ENCODE measurements at regions not wholly inside any gene's neighbourhood (a gene's known extent, or its start where the extent isn't known, plus 50 kb on each side); places are given as distances from the start of the nearest gene placed in this dataset.

GRCh38 chr4:187444061-187444460 lies 551.5 kb upstream of the ZFP42 start:
- Histone ChIP-seq H2BK20ac (ENCODE audit: low read depth, low read length, poor library complexity, severe bottlenecking) (no peak overlapping the region), H3K4me1 (ENCODE audit: insufficient read depth, low read length) (no peaks in the 10 kb centered on the region), H2BK120ac (ENCODE audit: low read depth, low read length, poor library complexity, severe bottlenecking) (no peak overlapping the region), H3K27me3 (ENCODE audit: insufficient read depth, low read length) (no peaks in the 10 kb centered on the region), H3K56ac (ENCODE audit: insufficient read length, low read depth, low read length) (no peak overlapping the region), H4K20me1 (ENCODE audit: control insufficient read depth, insufficient read depth, insufficient read length) (no peaks in the 10 kb centered on the region), H3K79me2 (ENCODE audit: insufficient read depth, low read length) (no peaks in the 10 kb centered on the region), H3K23me2 (ENCODE audit: insufficient read length, low read depth, low read length, poor library complexity, severe bottlenecking) (no peaks in the 10 kb centered on the region), H2AK5ac (ENCODE audit: insufficient read length, low read length) (no peak overlapping the region), H3K4me2 (ENCODE audit: insufficient read depth, insufficient read length, low read length) (no peak overlapping the region), H4K8ac (replicated peaks; ENCODE audit: insufficient read length, low read depth, low read length) (no peak overlapping the region), H3K18ac (ENCODE audit: insufficient read length, low read depth, low read length) (no peak overlapping the region), H2BK5ac (ENCODE audit: insufficient read length, low read length) (no peak overlapping the region), H4K5ac (ENCODE audit: insufficient read length, low read depth, low read length) (no peak overlapping the region), H3K9ac (ENCODE audit: extremely low read depth, insufficient read length, low read length) (no peak overlapping the region), H2BK12ac (ENCODE audit: insufficient read length, low read depth, low read length) (no peak overlapping the region), H3K14ac (ENCODE audit: insufficient read depth, low read length) (no peak overlapping the region), H3K27ac (ENCODE audit: insufficient read length, low read depth, low read length) (no peak overlapping the region), H3K23ac (ENCODE audit: insufficient read length, low read depth, low read length) (no peak overlapping the region), H2BK15ac (ENCODE audit: low read depth, low read length) (no peak overlapping the region), H4K91ac (ENCODE audit: insufficient read length, low read depth, low read length) (no peak overlapping the region), H3K79me1 (ENCODE audit: insufficient read depth, low read depth, low read length, poor library complexity, severe bottlenecking) (no peaks in the 10 kb centered on the region), H3T11ph (ENCODE audit: low read length) (no peak overlapping the region), H3K4ac (ENCODE audit: low read depth, low read length) (no peak overlapping the region), H3K9me3 (ENCODE audit: control insufficient read depth, low read depth, low read length) (no peaks in the 10 kb centered on the region), H2AFZ (ENCODE audit: low read length) (no peak overlapping the region)
- Mint-ChIP-seq H3K27ac (no peak overlapping the region), H3K27me3 (ENCODE audit: low read depth) (no peaks in the 10 kb centered on the region), H3K36me3 (ENCODE audit: insufficient read depth in 1 of 3, low read depth in 3 of 3) (no peaks in the 10 kb centered on the region; a peak in 1 of 7 replicates), H3K9me3 (no peaks in the 10 kb centered on the region), H3K4me3 (no peak overlapping the region), H3K4me1 (no peaks in the 10 kb centered on the region)
- DNase-seq: no peak
- no peak for TF ChIP-seq CTCF (conservative IDR thresholded peaks at IDR 0.05)
- no CpG with 5 or more reads among the region's 3 CpGs for WGBS (ENCODE audit: extremely low coverage, insufficient read length, low lambda C conversion rate)
